NCI-H748 treated with DMSO at 0.1 percent for 48 hours (cell line): ENCODE measurements at regions not wholly inside any gene's neighbourhood (a gene's known extent, or its start where the extent isn't known, plus 50 kb on each side); places are given as distances from the start of the nearest gene placed in this dataset.
"Not testable (repeated sequence)": the region's sequence is repeated elsewhere in the genome, so short reads cannot be mapped to it uniquely, and the experiment has no call there.

ENCODE experiments used
- DNase-seq: peaks from one replicate; lab custom pipeline; 2025; lab: John Stamatoyannopoulos, UW

GRCh38 chr12:75705749-75706711 lies 194.6 kb upstream of the KRR1 start:
- DNase-seq: no peak

DNA sequence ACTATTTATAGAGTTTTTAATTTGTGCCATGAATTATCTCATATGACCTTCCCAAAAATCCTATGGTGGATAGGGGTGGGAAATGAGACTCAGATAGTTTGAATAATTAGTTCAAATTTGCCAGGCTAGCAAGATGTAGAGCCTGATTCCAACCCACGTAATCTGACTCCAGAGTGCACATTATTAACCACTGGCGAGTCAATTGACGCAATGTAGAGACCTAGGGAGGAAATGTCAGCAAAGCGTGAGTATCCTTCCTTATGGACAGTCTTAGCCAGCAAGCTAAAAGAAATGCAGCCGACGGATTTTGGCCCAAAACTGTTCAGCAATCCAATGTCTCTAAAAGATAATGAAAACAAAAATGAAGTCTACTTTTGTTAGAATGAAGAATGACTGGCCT lies 193.3 kb upstream of the KRR1 start:
- DNase-seq: no peak

DNA sequence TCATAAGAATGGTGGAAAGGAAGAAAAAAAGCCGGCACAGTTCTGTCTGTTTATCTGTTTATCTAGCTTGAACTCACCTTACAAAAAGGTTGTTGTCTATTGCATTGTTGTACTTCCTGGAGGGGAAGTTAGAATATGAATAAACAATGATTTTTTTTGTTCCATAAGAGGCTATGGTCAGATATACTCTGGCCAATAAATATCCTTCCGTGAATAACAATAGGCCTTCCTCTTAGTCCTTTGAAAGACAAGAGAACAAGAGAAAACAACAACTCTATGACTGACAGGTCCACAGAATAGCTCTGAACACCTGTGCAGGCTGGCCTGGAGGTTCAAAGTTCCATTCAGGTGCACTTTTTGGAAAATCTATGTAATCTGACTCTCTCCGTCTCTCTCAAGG lies 192.8 kb upstream of the KRR1 start:
- DNase-seq: no peak

DNA sequence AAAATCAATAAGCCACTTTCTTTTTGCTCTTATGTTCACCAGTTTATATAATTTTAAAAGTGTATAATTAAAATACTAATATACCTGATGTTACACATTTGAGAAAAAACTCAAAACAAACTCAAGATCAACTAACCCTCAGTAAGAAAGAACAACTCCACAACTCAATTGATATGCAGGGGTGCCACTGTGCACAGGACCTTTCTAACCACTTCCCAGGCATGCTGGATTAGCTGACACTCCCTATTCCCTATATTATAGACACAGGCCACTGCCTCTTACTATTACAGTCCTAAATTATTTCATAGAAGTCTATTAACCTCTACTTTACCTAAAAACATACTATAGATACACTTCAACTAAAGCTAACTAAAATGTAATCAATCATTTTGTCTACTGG lies 191.7 kb upstream of the KRR1 start:
- DNase-seq: no peak

DNA sequence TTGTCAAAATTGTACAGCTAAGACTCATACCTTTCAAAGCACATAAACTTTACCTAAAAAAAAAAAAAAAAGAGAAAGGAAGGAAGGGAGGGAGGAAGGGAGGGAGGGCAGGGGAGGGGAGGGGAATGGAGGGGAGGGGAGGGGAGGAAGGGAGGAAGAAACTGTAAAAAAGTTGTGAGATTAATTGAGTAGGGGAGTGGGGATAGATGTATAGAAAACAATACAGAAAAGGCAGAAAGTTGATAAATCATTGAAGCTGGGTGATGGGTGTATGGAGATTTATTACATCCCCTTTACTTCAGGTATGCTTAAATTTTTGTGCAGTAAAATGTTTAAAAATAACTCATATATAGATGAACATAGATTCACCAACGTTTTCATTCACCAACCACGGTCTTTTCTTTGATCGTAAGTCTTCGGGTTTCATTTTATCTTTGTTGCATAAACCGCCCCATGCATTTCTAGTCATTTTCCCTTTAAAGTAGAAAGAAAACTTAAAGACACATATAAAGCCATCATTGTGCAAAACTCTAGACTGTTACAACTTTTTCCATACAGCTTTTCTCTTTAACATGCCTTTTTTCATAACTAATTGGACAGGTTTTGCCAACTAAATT lies 191.2 kb upstream of the KRR1 start:
- DNase-seq: no peak

DNA sequence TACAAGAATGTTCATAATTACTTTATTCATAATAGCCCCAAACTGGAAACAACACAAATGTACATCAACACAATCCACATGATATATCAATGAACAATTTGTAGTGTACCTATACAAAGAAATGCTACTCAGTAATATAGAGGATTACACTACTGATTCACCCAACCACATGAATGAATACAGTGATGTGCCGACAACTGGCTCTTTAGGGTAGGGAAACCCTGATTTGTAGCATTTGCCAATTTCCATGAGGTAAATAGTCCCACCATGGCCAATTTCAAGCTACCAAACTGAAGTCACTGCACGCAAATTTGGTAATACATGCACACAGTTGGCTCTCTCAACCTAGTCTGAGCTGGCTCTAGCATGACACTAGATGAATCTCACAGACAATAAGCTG lies 190.4 kb upstream of the KRR1 start:
- DNase-seq: no peak

DNA sequence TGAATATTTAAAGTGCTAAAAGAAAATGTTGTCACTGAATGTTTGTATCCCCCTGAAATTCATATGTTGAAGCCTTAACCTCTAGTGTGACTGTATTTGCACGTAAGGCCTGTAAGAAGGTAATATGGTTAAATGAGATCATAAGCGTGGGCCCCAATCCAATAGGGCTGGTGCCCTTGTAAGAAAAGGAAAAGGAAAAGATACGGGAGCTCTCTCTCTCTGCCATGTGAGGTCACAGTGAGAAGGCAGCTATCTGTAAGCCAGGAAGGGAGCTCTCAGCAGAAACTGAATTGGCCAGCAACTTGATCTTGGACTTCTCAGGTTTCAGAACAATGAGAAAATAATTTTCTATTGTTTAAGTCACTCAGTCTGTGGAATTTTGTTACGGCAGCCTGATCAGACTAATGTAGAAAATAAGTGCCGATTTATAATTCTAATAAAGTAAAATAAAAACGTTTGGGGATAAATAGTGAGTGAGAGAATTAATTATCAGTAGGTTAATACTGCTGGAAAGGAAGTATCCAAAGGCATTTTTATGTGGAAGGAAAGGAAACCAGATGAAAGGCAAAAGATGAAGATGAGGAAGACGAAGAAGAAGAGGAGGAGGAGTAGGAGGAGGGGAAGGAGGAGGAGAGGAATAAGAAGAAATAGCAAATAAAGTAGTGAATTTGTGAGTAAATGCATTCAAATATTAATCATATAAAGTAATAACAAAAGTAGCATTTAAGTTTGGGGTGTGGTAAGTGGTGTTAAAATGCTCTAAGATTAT lies 188.5 kb upstream of the KRR1 start:
- no peak for DNase-seq

DNA sequence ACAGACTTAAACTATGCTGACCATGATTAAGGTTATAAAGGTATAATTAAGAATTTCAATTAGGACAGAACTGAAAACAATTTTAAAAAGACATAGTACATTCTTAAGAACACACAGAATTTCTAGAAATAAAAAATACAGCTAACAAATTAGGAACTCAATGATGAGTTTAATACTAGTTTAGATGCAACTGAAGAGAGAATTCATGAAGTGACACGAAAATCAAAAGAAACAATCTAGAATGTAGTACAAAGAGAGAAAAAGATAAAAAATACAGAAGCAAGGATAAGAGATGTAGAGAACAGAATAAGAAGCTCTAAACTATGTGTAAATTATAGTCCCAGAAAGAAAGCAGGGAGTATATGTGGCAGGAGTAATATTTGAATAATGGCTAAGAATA lies 187.8 kb upstream of the KRR1 start:
- no peak for DNase-seq

DNA sequence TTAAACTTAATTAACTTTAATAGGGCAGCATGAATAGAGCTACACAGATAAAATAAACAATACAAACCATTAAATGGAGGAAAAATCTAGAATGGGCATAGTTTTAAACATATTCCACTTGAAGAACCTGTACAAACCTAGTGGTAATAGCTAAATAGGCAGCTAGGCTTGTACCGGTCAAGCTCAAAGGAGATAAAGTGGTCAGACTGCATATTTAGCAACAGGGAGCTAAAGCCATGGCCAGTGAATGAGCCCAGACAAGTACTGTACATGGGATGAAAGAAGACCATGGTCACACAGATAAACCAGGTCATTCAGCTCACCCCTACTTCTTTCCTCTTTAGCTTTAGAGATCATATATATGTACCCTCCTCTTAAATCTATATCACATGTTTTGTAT lies 186.6 kb upstream of the KRR1 start:
- no peak for DNase-seq

DNA sequence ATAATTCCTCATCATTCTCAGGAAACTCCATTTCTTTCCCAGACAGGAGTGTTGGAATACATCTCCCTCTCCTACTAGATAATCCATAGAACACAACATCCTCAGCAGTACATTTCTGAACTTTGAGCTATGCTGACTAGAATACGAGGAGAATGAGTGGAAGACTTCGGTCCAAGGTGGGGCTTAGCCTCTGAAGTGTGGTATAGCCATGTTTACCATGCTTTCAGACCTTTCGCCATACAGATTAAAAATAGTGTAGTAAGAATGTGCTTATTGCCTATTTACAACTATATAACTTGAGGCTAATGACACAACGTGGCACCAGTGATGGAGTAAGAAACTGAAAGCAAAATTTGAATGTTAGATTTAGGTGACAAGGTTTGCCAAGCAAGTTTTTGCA lies 184.5 kb upstream of the KRR1 start:
- DNase-seq: no peak

- no peak for DNase-seq
Measured at GRCh38 chr12:75694534-75695268, 183.3 kb upstream of the KRR1 start.

DNA sequence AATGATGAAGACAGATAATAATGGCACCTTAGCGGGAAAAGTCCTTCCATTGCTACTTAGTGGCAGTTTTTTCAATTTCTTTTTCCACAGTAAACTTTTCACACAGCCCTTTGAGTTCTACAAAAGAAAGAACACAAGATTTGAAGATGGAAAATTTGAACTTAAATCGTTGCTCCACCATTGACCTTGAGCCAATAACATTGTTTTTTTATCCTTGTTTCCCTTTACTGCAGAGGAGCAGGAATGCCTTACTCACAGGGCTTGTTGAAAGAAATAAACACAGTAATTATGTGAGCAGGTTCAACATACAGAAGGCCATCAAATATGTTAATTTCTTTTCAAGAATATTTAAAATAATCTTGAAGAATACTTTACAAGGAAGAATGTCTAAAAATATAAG lies 181.5 kb upstream of the KRR1 start:
- no peak for DNase-seq

- DNase-seq: no peak
Measured at GRCh38 chr12:75690296-75690955, 179.0 kb upstream of the KRR1 start.

- DNase-seq: not testable (repeated sequence)
Measured at GRCh38 chr12:75686233-75686632, 174.8 kb upstream of the KRR1 start.

- DNase-seq: no peak
Measured at GRCh38 chr12:75685617-75686225, 174.3 kb upstream of the KRR1 start.

GRCh38 chr12:75684678-75685616 lies 173.5 kb upstream of the KRR1 start:
- DNase-seq: no peak

DNA sequence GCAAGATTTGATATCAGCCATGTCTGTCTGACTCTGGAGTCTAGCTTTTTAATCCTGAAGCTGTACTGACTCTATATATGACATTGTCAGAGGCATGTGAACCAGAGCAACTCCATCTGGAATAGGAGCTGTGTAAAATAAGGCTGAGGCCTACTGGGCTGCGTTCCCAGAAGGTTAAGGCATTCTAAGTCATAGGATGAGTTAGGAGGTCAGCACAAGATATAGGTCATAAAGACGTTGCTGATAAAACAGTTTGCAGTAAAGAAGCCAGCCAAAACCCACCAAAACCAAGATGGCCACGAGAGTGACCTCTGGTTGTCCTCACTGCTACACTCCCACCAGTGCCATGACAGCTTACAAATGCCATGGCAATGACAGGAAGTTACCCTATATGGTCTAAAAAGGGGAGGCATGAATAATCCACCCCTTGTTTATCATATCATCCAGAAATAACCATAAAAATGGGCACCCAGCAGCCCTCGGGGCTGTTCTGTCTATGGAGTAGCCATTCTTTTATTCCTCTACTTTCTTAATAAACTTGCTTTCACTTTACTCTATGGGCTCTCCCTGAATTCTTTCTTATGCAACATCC lies 172.7 kb upstream of the KRR1 start:
- not testable (repeated sequence) for DNase-seq

DNA sequence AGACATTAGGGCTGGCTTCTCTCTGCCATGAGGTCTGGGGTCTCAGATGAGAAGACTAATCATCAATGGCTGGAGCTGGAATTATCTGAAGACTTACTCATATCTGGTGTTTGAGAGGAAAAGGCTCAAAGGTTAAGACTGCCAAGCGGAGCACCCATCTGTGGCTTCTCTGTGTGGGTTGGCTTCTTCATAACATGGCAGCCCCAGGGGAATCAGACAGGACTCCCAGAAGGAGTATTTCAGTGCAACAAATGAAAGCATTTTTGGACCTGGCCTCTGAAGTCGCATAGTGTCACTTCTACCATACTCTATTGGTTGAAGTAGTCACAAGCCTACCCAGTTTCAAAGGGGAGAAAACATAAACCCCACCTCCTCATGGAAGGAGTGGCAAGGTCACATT lies 171.8 kb upstream of the KRR1 start:
- no peak for DNase-seq

GRCh38 chr12:75677522-75677921 lies 166.1 kb upstream of the KRR1 start:
- no peak for DNase-seq

DNA sequence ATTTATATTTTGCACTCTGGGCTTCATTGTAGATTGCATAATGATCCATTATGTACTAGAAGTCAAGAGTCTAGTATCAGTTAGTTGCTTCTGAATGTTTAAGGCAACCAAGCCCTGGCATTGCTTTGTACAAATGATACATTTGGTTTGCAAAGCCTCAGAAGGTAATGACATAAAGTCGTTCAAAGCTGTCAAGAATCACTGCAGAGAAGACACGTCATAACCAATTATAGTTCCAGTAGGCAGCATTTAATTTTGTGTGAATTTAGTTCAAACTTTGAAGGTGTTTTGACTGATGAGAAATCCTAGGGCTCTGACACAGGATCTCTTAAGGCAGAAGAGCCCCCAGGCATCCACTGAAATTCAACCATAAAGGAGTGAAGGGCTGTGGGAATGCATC lies 163.0 kb upstream of the KRR1 start:
- no peak for DNase-seq
